DOHH2 (cell line): ENCODE measurements at regions not wholly inside any gene's neighbourhood (a gene's known extent, or its start where the extent isn't known, plus 50 kb on each side); places are given as distances from the start of the nearest gene placed in this dataset.

Source experiments
- CTCF ChIP-seq: fragments of 200-600 bp; sonication (generic); IDR thresholded peaks from one replicate; pipeline ENCODE4 v1.5.1; 2014; ENCODE audit warnings: antibody characterized with exemption, mild to moderate bottlenecking, low read depth, low read length; ENCODE audit not compliant: poor library complexity, severe bottlenecking
- EZH2phosphoT487 ChIP-seq: fragments of 200-600 bp; sonication (generic); IDR thresholded peaks from 2 replicates; pipeline ENCODE4 v1.6.1; 2017; ENCODE audit warnings: borderline replicate concordance, mild to moderate bottlenecking, antibody characterized with exemption, low read length, moderate library complexity, mixed read lengths

- no peak for TF ChIP-seq CTCF
- no peak for TF ChIP-seq EZH2phosphoT487
These were observed 58.9 kb upstream of the FAM9C start for GRCh38 chrX:13103188-13103913.
